ENCODE measurements at regions not wholly inside any gene's neighbourhood (a gene's known extent, or its start where the extent isn't known, plus 50 kb on each side); places are given as distances from the start of the nearest gene placed in this dataset.

- TF ChIP-seq, protein P1, sequence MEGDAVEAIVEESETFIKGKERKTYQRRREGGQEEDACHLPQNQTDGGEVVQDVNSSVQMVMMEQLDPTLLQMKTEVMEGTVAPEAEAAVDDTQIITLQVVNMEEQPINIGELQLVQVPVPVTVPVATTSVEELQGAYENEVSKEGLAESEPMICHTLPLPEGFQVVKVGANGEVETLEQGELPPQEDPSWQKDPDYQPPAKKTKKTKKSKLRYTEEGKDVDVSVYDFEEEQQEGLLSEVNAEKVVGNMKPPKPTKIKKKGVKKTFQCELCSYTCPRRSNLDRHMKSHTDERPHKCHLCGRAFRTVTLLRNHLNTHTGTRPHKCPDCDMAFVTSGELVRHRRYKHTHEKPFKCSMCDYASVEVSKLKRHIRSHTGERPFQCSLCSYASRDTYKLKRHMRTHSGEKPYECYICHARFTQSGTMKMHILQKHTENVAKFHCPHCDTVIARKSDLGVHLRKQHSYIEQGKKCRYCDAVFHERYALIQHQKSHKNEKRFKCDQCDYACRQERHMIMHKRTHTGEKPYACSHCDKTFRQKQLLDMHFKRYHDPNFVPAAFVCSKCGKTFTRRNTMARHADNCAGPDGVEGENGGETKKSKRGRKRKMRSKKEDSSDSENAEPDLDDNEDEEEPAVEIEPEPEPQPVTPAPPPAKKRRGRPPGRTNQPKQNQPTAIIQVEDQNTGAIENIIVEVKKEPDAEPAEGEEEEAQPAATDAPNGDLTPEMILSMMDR (IDR thresholded peaks at IDR 0.05), result no peak
- no peak for TF ChIP-seq POLR2A (IDR thresholded peaks at IDR 0.05)
Observed at GRCh38 chr1:5579966-5580365, 412.3 kb downstream of the NPHP4 start.

Measured in body of pancreas (tissue), 4 donors.